Testis (tissue), 2 donors: ENCODE measurements at regions not wholly inside any gene's neighbourhood (a gene's known extent, or its start where the extent isn't known, plus 50 kb on each side); places are given as distances from the start of the nearest gene placed in this dataset.

Source experiments
- CTCF ChIP-seq, 3 experiments: fragments of 450-650 bp in 2 of 3; fragments of 200-600 bp in 1 of 3; sonication (generic) in 1 of 3; IDR thresholded peaks; one replicate each; pipeline ENCODE4 v1.5.1; 2016 to 2019; ENCODE audit warnings: antibody characterized with exemption in 3 of 3, mild to moderate bottlenecking in 2 of 3, moderate library complexity in 1 of 3
- POLR2A ChIP-seq: fragments of 450-650 bp; IDR thresholded peaks from one replicate; pipeline ENCODE4 v1.6.1; 2017; ENCODE audit warnings: antibody characterized with exemption, mild to moderate bottlenecking, moderate library complexity

GRCh38 chr16:11476676-11477075 lies 110.0 kb downstream of the LITAF start:
- TF ChIP-seq CTCF (IDR thresholded peaks at IDR 0.05) (no peak), POLR2A (no peak)
